BLaER1 treated with 17β-estradiol and CSF1 and Interleukin-3, amounts not matched to agents 10 nM and 100 nM (cell line): ENCODE measurements at regions not wholly inside any gene's neighbourhood (a gene's known extent, or its start where the extent isn't known, plus 50 kb on each side); places are given as distances from the start of the nearest gene placed in this dataset.

ENCODE experiments used
- H3K27ac ChIP-seq, 11 experiments: shearing (Covaris generic); formaldehyde crosslinking; 2 replicates each; pipeline ENCODE4 v1.8.1; 2022
- H3K27me3 ChIP-seq, 11 experiments: shearing (Covaris generic); formaldehyde crosslinking; 2 replicates each; pipeline ENCODE4 v1.8.1; 2022
- H3K36me3 ChIP-seq, 11 experiments: shearing (Covaris generic); formaldehyde crosslinking; 2 replicates each; pipeline ENCODE4 v1.8.1; 2022
- H3K4me1 ChIP-seq, 10 experiments: shearing (Covaris generic); formaldehyde crosslinking; 2 replicates each; pipeline ENCODE4 v1.8.1; 2022
- H3K4me2 ChIP-seq, 11 experiments: shearing (Covaris generic); formaldehyde crosslinking; 2 replicates each; pipeline ENCODE4 v1.8.1; 2022
- H3K4me3 ChIP-seq, 10 experiments: shearing (Covaris generic); formaldehyde crosslinking; 2 replicates each; pipeline ENCODE4 v1.8.1; 2022
- H3K9ac ChIP-seq, 11 experiments: shearing (Covaris generic); formaldehyde crosslinking; 2 replicates each; pipeline ENCODE4 v1.8.1; 2022
- H3K9me3 ChIP-seq, 11 experiments: shearing (Covaris generic); formaldehyde crosslinking; replicated peaks in 1 of 11; 2 replicates each; pipeline ENCODE4 v1.8.1; 2022
- H4K20me1 ChIP-seq, 11 experiments: shearing (Covaris generic); formaldehyde crosslinking; 2 replicates each; pipeline ENCODE4 v1.8.1; 2022
- Cebpa-rat ChIP-seq, 11 experiments: shearing (Covaris generic); IDR thresholded peaks; 2 replicates each; pipeline ENCODE4 v1.8.1; 2022

GRCh38 chrX:10893366-10893765 is 217.8 kb upstream of the HCCS start:
- Histone ChIP-seq H3K36me3 (no peaks in the 10 kb centered on the region), H3K9ac (no peak overlapping the region), H3K27ac (no peak overlapping the region)

GRCh38 chrX:10893976-10894375 is 217.2 kb upstream of the HCCS start:
- peaks cover 15 to 29% (median 19%) of the 10 kb centered on the region in 11 experiments; a peak in 20 of 22 replicates for H3K9me3 ChIP-seq
- H3K4me2 ChIP-seq: no peak overlapping the region
- no peak overlapping the region for H3K9ac ChIP-seq
- no peak overlapping the region for H3K27ac ChIP-seq
- H3K36me3 ChIP-seq: no peaks in the 10 kb centered on the region
- H4K20me1 ChIP-seq: no peaks in the 10 kb centered on the region
- H3K27me3 ChIP-seq: peaks cover 73 to 100% (median 98%) of the 10 kb centered on the region in 11 experiments
- no peak for TF ChIP-seq Cebpa-rat (IDR thresholded peaks at IDR 0.05)
- no peak overlapping the region for H3K4me3 ChIP-seq
- H3K4me1 ChIP-seq: no peaks in the 10 kb centered on the region

More at GRCh38 chrX:10893366-10893765, 217.8 kb upstream of the HCCS start:
- no peak overlapping the region for H3K4me2 ChIP-seq
- peaks cover 72 to 100% (median 98%) of the 10 kb centered on the region in 11 experiments for H3K27me3 ChIP-seq
- H4K20me1 ChIP-seq: no peaks in the 10 kb centered on the region
- TF ChIP-seq Cebpa-rat (IDR thresholded peaks at IDR 0.05): no peak
- H3K4me1 ChIP-seq: 0 out of 20 replicates have a peak, but pooled peaks cover 0 to 4% (median 0%) of the 10 kb centered on the region in 10 experiments
- peaks cover 15 to 29% (median 19%) of the 10 kb centered on the region in 11 experiments; a peak in 20 of 22 replicates for H3K9me3 ChIP-seq
- no peak overlapping the region for H3K4me3 ChIP-seq

- peaks cover 85 to 100% (median 97%) of the 10 kb centered on the region in 11 experiments for H3K27me3 ChIP-seq
Measured at GRCh38 chrX:10897768-10898167, 213.4 kb upstream of the HCCS start.

GRCh38 chrX:10900585-10901289 is 210.4 kb upstream of the HCCS start:
- Histone ChIP-seq H3K9me3 (peaks cover 15 to 20% (median 18%) of the 10 kb centered on the region in 11 experiments; a peak in 20 of 22 replicates), H3K4me2 (no peak overlapping the region), H3K9ac (no peak overlapping the region), H4K20me1 (no peaks in the 10 kb centered on the region), H3K4me3 (no peak overlapping the region), H3K27ac (no peak overlapping the region), H3K4me1 (no peaks in the 10 kb centered on the region), H3K27me3 (peaks cover 85 to 100% (median 97%) of the 10 kb centered on the region in 11 experiments), H3K36me3 (no peaks in the 10 kb centered on the region)
- no peak for TF ChIP-seq Cebpa-rat (IDR thresholded peaks at IDR 0.05)

More at GRCh38 chrX:10897768-10898167, 213.4 kb upstream of the HCCS start:
- Histone ChIP-seq H3K4me2 (no peak overlapping the region), H3K4me3 (no peak overlapping the region), H4K20me1 (no peaks in the 10 kb centered on the region), H3K4me1 (no peaks in the 10 kb centered on the region), H3K9me3 (peaks cover 15 to 29% (median 19%) of the 10 kb centered on the region in 11 experiments; a peak in 20 of 22 replicates), H3K27ac (no peak overlapping the region), H3K9ac (no peak overlapping the region), H3K36me3 (no peaks in the 10 kb centered on the region)
- no peak for TF ChIP-seq Cebpa-rat (IDR thresholded peaks at IDR 0.05)

- no peak for TF ChIP-seq Cebpa-rat (IDR thresholded peaks at IDR 0.05)
- H3K36me3 ChIP-seq: no peaks in the 10 kb centered on the region
- H3K27ac ChIP-seq: no peak overlapping the region
- no peaks in the 10 kb centered on the region for H3K4me1 ChIP-seq
- no peak overlapping the region for H3K4me3 ChIP-seq
- H3K27me3 ChIP-seq: peaks cover 84 to 100% (median 97%) of the 10 kb centered on the region in 11 experiments
- H3K4me2 ChIP-seq: no peak overlapping the region
- H3K9me3 ChIP-seq: peaks cover 14 to 20% (median 17%) of the 10 kb centered on the region in 11 experiments; a peak in 21 of 22 replicates
- no peaks in the 10 kb centered on the region for H4K20me1 ChIP-seq
- H3K9ac ChIP-seq: no peak overlapping the region
Measured at GRCh38 chrX:10901290-10901633, 209.9 kb upstream of the HCCS start.

- H3K4me1 ChIP-seq: no peaks in the 10 kb centered on the region
- no peaks in the 10 kb centered on the region for H3K36me3 ChIP-seq
- no peak for TF ChIP-seq Cebpa-rat (IDR thresholded peaks at IDR 0.05)
- peaks cover 84 to 100% (median 97%) of the 10 kb centered on the region in 11 experiments for H3K27me3 ChIP-seq
- peaks cover 14 to 20% (median 16%) of the 10 kb centered on the region in 11 experiments for H3K9me3 ChIP-seq
- no peak overlapping the region for H3K9ac ChIP-seq
- H4K20me1 ChIP-seq: no peaks in the 10 kb centered on the region
- no peak overlapping the region for H3K27ac ChIP-seq
- H3K4me3 ChIP-seq: no peak overlapping the region
- H3K4me2 ChIP-seq: no peak overlapping the region
Measured at GRCh38 chrX:10902001-10902400, 209.1 kb upstream of the HCCS start.

- Histone ChIP-seq H3K4me3 (no peak overlapping the region), H3K27me3 (peaks cover 73 to 100% (median 96%) of the 10 kb centered on the region in 11 experiments; a peak in 21 of 22 replicates), H3K9ac (no peak overlapping the region), H3K4me2 (no peak overlapping the region), H3K9me3 (peaks cover 7 to 18% (median 15%) of the 10 kb centered on the region in 11 experiments), H3K36me3 (no peaks in the 10 kb centered on the region), H4K20me1 (no peaks in the 10 kb centered on the region), H3K4me1 (no peaks in the 10 kb centered on the region), H3K27ac (no peak overlapping the region)
- no peak for TF ChIP-seq Cebpa-rat (IDR thresholded peaks at IDR 0.05)
Measured at GRCh38 chrX:10903523-10903922, 207.6 kb upstream of the HCCS start.

GRCh38 chrX:10904220-10904619 is 206.9 kb upstream of the HCCS start:
- no peak overlapping the region for H3K4me3 ChIP-seq
- H3K36me3 ChIP-seq: no peaks in the 10 kb centered on the region
- no peak for TF ChIP-seq Cebpa-rat (IDR thresholded peaks at IDR 0.05)
- H3K27me3 ChIP-seq: peaks cover 73 to 100% (median 96%) of the 10 kb centered on the region in 11 experiments
- H4K20me1 ChIP-seq: no peaks in the 10 kb centered on the region
- no peak overlapping the region for H3K9ac ChIP-seq
- no peak overlapping the region for H3K4me2 ChIP-seq
- no peak overlapping the region for H3K27ac ChIP-seq
- peaks cover 7 to 21% (median 15%) of the 10 kb centered on the region in 11 experiments for H3K9me3 ChIP-seq
- H3K4me1 ChIP-seq: no peaks in the 10 kb centered on the region

GRCh38 chrX:10906866-10907265 is 204.3 kb upstream of the HCCS start:
- Histone ChIP-seq H3K4me2 (no peak overlapping the region), H4K20me1 (no peaks in the 10 kb centered on the region), H3K27ac (no peak overlapping the region), H3K4me1 (no peaks in the 10 kb centered on the region), H3K36me3 (no peaks in the 10 kb centered on the region), H3K9me3 (peaks cover 7 to 21% (median 15%) of the 10 kb centered on the region in 11 experiments), H3K9ac (no peak overlapping the region), H3K27me3 (peaks cover 77 to 100% (median 98%) of the 10 kb centered on the region in 11 experiments), H3K4me3 (no peak overlapping the region)
- no peak for TF ChIP-seq Cebpa-rat (IDR thresholded peaks at IDR 0.05)
